Trophoblast cell (in vitro differentiated cells and primary cell): ENCODE measurements at regions not wholly inside any gene's neighbourhood (a gene's known extent, or its start where the extent isn't known, plus 50 kb on each side); places are given as distances from the start of the nearest gene placed in this dataset.

Experiments
- DNase-seq, 2 donors: peaks; one replicate each; pipeline ENCODE4 v3.0.0-alpha.2; 2016
- H2AFZ ChIP-seq: 2 replicates; pipeline ENCODE4 v1.6.1; 2013; ENCODE audit warnings: low read length, moderate library complexity, mild to moderate bottlenecking; ENCODE audit not compliant: insufficient read depth, poor library complexity
- H2AK5ac ChIP-seq: 2 replicates; pipeline ENCODE4 v1.6.1; 2013; ENCODE audit warnings: mild to moderate bottlenecking, low read length
- H2BK120ac ChIP-seq: 2 replicates; pipeline ENCODE4 v1.6.1; 2013; ENCODE audit warnings: low read length, mild to moderate bottlenecking, moderate library complexity; ENCODE audit not compliant: insufficient read depth, poor library complexity
- H2BK12ac ChIP-seq: 2 replicates; pipeline ENCODE4 v1.6.1; 2013; ENCODE audit warnings: mild to moderate bottlenecking, low read length, moderate library complexity
- H2BK5ac ChIP-seq: 2 replicates; pipeline ENCODE4 v1.6.1; 2013; ENCODE audit warnings: low read length, low read depth, moderate library complexity, mild to moderate bottlenecking; ENCODE audit not compliant: poor library complexity
- H3K14ac ChIP-seq: 2 replicates; pipeline ENCODE4 v1.6.1; 2013; ENCODE audit warnings: mild to moderate bottlenecking, low read length
- H3K18ac ChIP-seq: 2 replicates; pipeline ENCODE4 v1.6.1; 2013; ENCODE audit warnings: mild to moderate bottlenecking, low read length
- H3K23ac ChIP-seq: 2 replicates; pipeline ENCODE4 v1.6.1; 2013; ENCODE audit warnings: low read length
- H3K27ac ChIP-seq: 2 replicates; pipeline ENCODE4 v1.5.1; 2013; ENCODE audit warnings: low read depth, mild to moderate bottlenecking, inconsistent platforms, low read length, moderate library complexity
- H3K27me3 ChIP-seq: 2 replicates; pipeline ENCODE4 v1.6.1; 2013; ENCODE audit warnings: inconsistent platforms, mild to moderate bottlenecking, low read length, moderate library complexity; ENCODE audit not compliant: insufficient read depth
- H3K36me3 ChIP-seq, 2 experiments: 1 replicate in 1 of 2; 2 replicates in 1 of 2; pipeline ENCODE4 v1.6.1; 2013; ENCODE audit warnings: low read length in 2 of 2, mild to moderate bottlenecking in 2 of 2, moderate library complexity in 1 of 2; ENCODE audit not compliant: insufficient read depth in 2 of 2, control insufficient read depth in 1 of 2
- H3K4ac ChIP-seq: 2 replicates; pipeline ENCODE4 v1.6.1; 2013; ENCODE audit warnings: low read depth, mild to moderate bottlenecking, low read length, moderate library complexity
- H3K4me1 ChIP-seq, 2 experiments: 1 replicate in 1 of 2; 2 replicates in 1 of 2; pipeline ENCODE4 v1.6.1; 2013; ENCODE audit warnings: low read length in 2 of 2, mild to moderate bottlenecking in 2 of 2, moderate library complexity in 1 of 2; ENCODE audit not compliant: insufficient read depth in 2 of 2, control insufficient read depth in 1 of 2
- H3K4me2 ChIP-seq: 2 replicates; pipeline ENCODE4 v1.6.1; 2013; ENCODE audit warnings: inconsistent platforms, mild to moderate bottlenecking, low read length, moderate library complexity
- H3K4me3 ChIP-seq: 2 replicates; pipeline ENCODE4 v1.5.1; 2013; ENCODE audit warnings: mild to moderate bottlenecking, low read depth, low read length, inconsistent platforms
- H3K79me1 ChIP-seq: one replicate; pipeline ENCODE4 v1.6.1; 2013; ENCODE audit warnings: low read length
- H3K79me2 ChIP-seq: 2 replicates; pipeline ENCODE4 v1.6.1; 2013; ENCODE audit warnings: low read length, mild to moderate bottlenecking; ENCODE audit not compliant: control insufficient read depth, insufficient read depth, poor library complexity
- H3K9ac ChIP-seq: 2 replicates; pipeline ENCODE4 v1.6.1; 2013; ENCODE audit warnings: mild to moderate bottlenecking, low read length
- H3K9me3 ChIP-seq: 2 replicates; pipeline ENCODE4 v1.6.1; 2013; ENCODE audit warnings: low read depth, mild to moderate bottlenecking, control low read depth, inconsistent platforms, low read length; ENCODE audit not compliant: insufficient read depth
- H4K12ac ChIP-seq: 2 replicates; pipeline ENCODE4 v1.6.1; 2013; ENCODE audit warnings: low read depth, mild to moderate bottlenecking, low read length, moderate library complexity
- H4K8ac ChIP-seq: 2 replicates; pipeline ENCODE4 v1.6.1; 2013; ENCODE audit warnings: low read depth, mild to moderate bottlenecking, low read length, moderate library complexity
- H4K91ac ChIP-seq: one replicate; pipeline ENCODE4 v1.6.1; 2013; ENCODE audit warnings: low read depth, mild to moderate bottlenecking, low read length, moderate library complexity
- WGBS: extraction: QIAGEN DNeasy Blood & Tissue Kit; methylation state at CpG from one replicate; pipeline ENCODE4 v1.1.7; 2013; ENCODE audit warnings: missing lambda C conversion rate; ENCODE audit not compliant: insufficient read length, insufficient coverage; ENCODE audit errors: extremely low coverage; 5-methylcytosine and 5-hydroxymethylcytosine counted together

DNA sequence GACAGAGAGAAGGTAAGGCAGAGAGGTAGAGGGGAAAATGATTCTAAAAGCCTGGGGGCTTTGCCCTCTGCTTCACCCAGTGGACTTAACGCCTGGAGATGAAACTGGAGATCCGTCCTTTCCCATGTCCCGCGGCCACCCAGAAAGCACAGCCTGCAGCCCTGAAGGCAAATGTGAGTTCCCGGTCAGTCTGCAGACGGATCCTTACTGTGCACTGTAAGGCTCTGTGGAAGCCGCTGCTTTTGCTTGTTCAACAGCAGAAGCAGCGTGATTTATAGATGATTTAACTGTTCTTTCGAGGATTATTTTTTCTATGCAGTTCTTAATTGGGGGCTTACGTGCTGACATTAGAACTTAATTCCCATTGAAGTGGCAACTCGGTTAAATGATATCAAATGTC, 290.4 kb downstream of the FOXL1 start:
- Histone ChIP-seq H3K27ac (no peak overlapping the region), H3K36me3 (no peaks in the 10 kb centered on the region), H2AK5ac (no peak overlapping the region), H3K9me3 (peaks cover 2% of the 10 kb centered on the region), H4K12ac (no peak overlapping the region), H4K91ac (no peak overlapping the region), H3K4me1 (peaks cover 0 to 2% of the 10 kb centered on the region in 2 experiments), H3K4ac (no peak overlapping the region), H3K79me2 (no peaks in the 10 kb centered on the region), H3K18ac (no peak overlapping the region), H3K9ac (no peak overlapping the region), H2BK5ac (no peak overlapping the region), H2BK12ac (no peak overlapping the region), H4K8ac (no peak overlapping the region), H3K4me2 (no peak overlapping the region), H3K14ac (no peak overlapping the region), H3K79me1 (no peaks in the 10 kb centered on the region), H3K27me3 (no peaks in the 10 kb centered on the region), H3K23ac (no peak overlapping the region), H3K4me3 (no peak overlapping the region), H2AFZ (no peak overlapping the region), H2BK120ac (no peak overlapping the region)
- no peak for DNase-seq
- WGBS = no CpG with 5 or more reads among the region's 11 CpGs

DNA sequence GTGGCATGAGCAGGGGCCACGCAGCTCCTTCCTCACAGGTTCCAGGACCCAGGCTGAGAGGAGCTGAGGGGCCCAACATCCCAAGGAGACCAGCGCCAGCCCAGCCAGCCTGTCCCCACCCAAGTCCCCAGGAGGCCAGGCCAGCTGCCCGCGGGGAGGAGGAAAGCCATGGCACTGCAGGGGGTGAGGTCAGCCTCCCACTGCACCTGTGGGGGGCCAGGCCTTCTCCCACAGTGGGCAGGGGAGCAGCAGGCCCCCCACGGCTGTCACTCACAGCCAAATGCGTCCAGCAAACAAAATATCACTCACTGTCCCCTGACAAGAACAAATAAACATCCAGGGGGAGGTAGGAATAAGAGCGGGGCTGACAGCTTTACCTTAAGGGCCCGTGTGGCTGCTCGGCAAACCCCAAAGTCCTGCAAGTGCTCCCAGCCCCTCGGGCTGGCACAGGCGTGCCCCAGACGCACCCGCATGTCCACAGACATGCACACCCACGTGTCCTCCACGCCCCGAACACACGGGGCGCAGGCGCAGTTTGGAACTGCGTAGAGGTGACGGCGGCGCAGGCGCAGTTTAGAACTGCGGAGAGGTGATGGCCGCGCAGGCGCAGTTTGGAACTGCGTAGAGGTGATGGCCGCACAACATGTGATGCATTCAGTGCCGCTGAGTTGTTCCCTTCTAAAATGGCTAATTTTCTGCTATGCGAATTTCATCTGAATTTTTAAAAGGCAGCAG, 291.1 kb downstream of the FOXL1 start:
- no peak for DNase-seq
- Histone ChIP-seq H3K9ac (no peak overlapping the region), H4K91ac (no peak overlapping the region), H4K12ac (no peak overlapping the region), H3K18ac (no peak overlapping the region), H3K14ac (no peak overlapping the region), H2AK5ac (no peak overlapping the region), H2BK120ac (no peak overlapping the region), H4K8ac (no peak overlapping the region), H3K9me3 (peaks cover 2% of the 10 kb centered on the region), H3K4ac (no peak overlapping the region), H2BK5ac (no peak overlapping the region), H3K36me3 (no peaks in the 10 kb centered on the region), H3K27me3 (no peaks in the 10 kb centered on the region), H3K79me1 (no peaks in the 10 kb centered on the region), H3K79me2 (no peaks in the 10 kb centered on the region), H3K4me3 (no peak overlapping the region), H2BK12ac (no peak overlapping the region), H3K4me1 (peaks cover 0 to 2% of the 10 kb centered on the region in 2 experiments), H2AFZ (no peak overlapping the region), H3K23ac (no peak overlapping the region), H3K4me2 (no peak overlapping the region), H3K27ac (no peak overlapping the region)
- no CpG with 5 or more reads among the region's 32 CpGs for WGBS

DNA sequence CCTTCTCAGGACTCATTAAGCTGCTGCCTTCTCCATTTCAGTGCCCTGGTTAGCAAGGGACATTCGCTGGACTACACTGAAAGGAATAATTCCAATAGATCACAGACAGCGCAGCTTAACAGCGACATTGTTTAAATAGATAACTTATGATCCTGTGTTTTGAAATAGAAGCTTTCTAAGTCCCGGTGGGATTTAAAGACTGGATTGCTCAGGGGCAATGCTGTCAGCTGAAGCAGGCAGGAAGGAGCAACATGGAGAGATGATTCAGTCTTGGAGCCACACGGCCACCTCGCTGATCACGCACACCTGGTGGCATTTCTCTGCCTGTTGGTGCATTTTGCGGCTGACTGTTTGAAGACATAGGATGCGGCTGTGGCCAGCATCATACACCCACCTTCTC, 292.0 kb downstream of the FOXL1 start:
- Histone ChIP-seq H4K12ac (no peak overlapping the region), H2AFZ (no peak overlapping the region), H2BK12ac (no peak overlapping the region), H3K9me3 (peaks cover 2% of the 10 kb centered on the region), H3K27me3 (no peaks in the 10 kb centered on the region), H4K91ac (no peak overlapping the region), H3K9ac (no peak overlapping the region), H3K4me3 (no peak overlapping the region), H2BK5ac (no peak overlapping the region), H2AK5ac (no peak overlapping the region), H3K4ac (no peak overlapping the region), H3K27ac (no peak overlapping the region), H3K23ac (no peak overlapping the region), H3K36me3 (no peaks in the 10 kb centered on the region), H2BK120ac (no peak overlapping the region), H3K4me1 (peaks cover 0 to 2% of the 10 kb centered on the region in 2 experiments), H3K18ac (no peak overlapping the region), H3K14ac (no peak overlapping the region), H3K79me1 (no peaks in the 10 kb centered on the region), H3K4me2 (no peak overlapping the region), H4K8ac (no peak overlapping the region), H3K79me2 (no peaks in the 10 kb centered on the region)
- no CpG with 5 or more reads among the region's 9 CpGs for WGBS
- DNase-seq = no peak

DNA sequence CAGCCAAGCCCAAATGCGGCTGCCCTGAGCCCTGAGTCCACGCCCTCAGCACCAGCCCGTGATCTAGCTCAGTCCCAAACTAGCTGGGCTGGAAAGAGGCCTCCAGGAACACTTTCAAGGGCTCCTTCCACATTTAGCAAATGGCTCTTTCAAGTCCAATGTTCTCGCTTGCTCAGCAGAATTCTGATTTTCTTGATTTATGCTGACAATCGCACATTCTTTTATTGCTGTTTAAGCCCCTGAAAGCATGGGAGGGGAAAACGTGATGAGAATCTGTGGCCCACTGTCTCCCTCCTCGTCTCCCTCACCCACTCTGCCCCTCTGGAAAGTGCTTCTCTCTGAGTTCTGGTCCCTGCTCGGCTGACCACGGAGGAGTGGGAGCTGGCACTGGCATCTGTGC, 293.8 kb downstream of the FOXL1 start:
- H3K9ac ChIP-seq = no peak overlapping the region
- DNase-seq = no peak
- no peak overlapping the region for H4K12ac ChIP-seq
- H2BK5ac ChIP-seq = no peak overlapping the region
- no peak overlapping the region for H3K4me2 ChIP-seq
- no peak overlapping the region for H3K23ac ChIP-seq
- H3K79me2 ChIP-seq = no peaks in the 10 kb centered on the region
- H4K91ac ChIP-seq = no peak overlapping the region
- WGBS = no CpG with 5 or more reads among the region's 9 CpGs
- no peak overlapping the region for H3K27ac ChIP-seq
- H3K4me3 ChIP-seq = no peak overlapping the region
- no peak overlapping the region for H3K14ac ChIP-seq
- H3K4me1 ChIP-seq = peaks cover 0 to 2% of the 10 kb centered on the region in 2 experiments
- no peak overlapping the region for H4K8ac ChIP-seq
- H3K18ac ChIP-seq = no peak overlapping the region
- no peak overlapping the region for H2AFZ ChIP-seq
- peaks cover 2% of the 10 kb centered on the region for H3K9me3 ChIP-seq
- H2BK120ac ChIP-seq = no peak overlapping the region
- no peak overlapping the region for H3K4ac ChIP-seq
- no peaks in the 10 kb centered on the region for H3K79me1 ChIP-seq
- no peak overlapping the region for H2AK5ac ChIP-seq
- H3K27me3 ChIP-seq = no peaks in the 10 kb centered on the region
- no peak overlapping the region for H2BK12ac ChIP-seq
- no peaks in the 10 kb centered on the region for H3K36me3 ChIP-seq
